Endothelial cell of umbilical vein (primary cell): ENCODE measurements at regions not wholly inside any gene's neighbourhood (a gene's known extent, or its start where the extent isn't known, plus 50 kb on each side); places are given as distances from the start of the nearest gene placed in this dataset.
A peak's percentile ranks its signal among the peaks of the same experiment; 100 is the strongest.

ENCODE experiments used
- BruUV-seq: library from RNA; stranded (reverse); fragments of 400-500 nt; replicated peaks from 2 replicates; lab custom pipeline; 2021; lab: Mats Ljungman, UMichigan
- CTCF ChIA-PET: fragments of 300-600, 350-600 bp; sonication (Branson Sonifier 250); formaldehyde crosslinking; loops from one replicate; lab custom pipeline; 2021; ENCODE audit warnings: antibody characterized with exemption, inconsistent platforms; lab: Charles Lee
- POLR2A ChIA-PET: fragments of 300-600, 350-600 bp; sonication (Branson Sonifier 250); formaldehyde crosslinking; loops from one replicate; lab custom pipeline; 2021; ENCODE audit warnings: antibody characterized with exemption, inconsistent platforms; lab: Charles Lee
- DNase-seq: peaks from one replicate; pipeline ENCODE4 v3.0.0-alpha.2; 2011; ENCODE audit warnings: low read depth, low spot score
- FAIRE-seq: peaks from 2 replicates; lab custom pipeline; 2011; peaks lifted over from hg19 to GRCh38; lab: Jason Lieb, UNC
- H2AFZ ChIP-seq: 2 replicates; pipeline ENCODE4 v1.6.0; 2012; ENCODE audit warnings: low read depth, low read length, control low read depth, inconsistent platforms
- H3K27ac ChIP-seq: 2 replicates; pipeline ENCODE4 v1.5.1; 2011; ENCODE audit warnings: low read depth, mild to moderate bottlenecking, control low read depth, low read length, moderate library complexity; ENCODE audit not compliant: insufficient read depth
- H3K27me3 ChIP-seq, 2 experiments: 2 replicates each; pipeline versions ENCODE4 v1.6.0 to v1.6.1; 2011; ENCODE audit warnings: low read length in 2 of 2, mixed read lengths in 1 of 2; ENCODE audit not compliant: control insufficient read depth in 2 of 2, insufficient read depth in 2 of 2
- H3K36me3 ChIP-seq, 2 experiments: 2 replicates in 1 of 2; 3 replicates in 1 of 2; pipeline ENCODE4 v1.5.1; 2011; ENCODE audit warnings: low read length in 2 of 2, mild to moderate bottlenecking in 1 of 2, moderate library complexity in 1 of 2; ENCODE audit not compliant: control insufficient read depth in 2 of 2, insufficient read depth in 2 of 2; ENCODE audit errors: extremely low read depth in 1 of 2
- H3K4me1 ChIP-seq: 3 replicates; pipeline ENCODE4 v1.5.1; 2011; ENCODE audit warnings: mild to moderate bottlenecking, low read length; ENCODE audit not compliant: control insufficient read depth, insufficient read depth; ENCODE audit errors: extremely low read depth
- H3K4me2 ChIP-seq: 2 replicates; pipeline ENCODE4 v1.6.1; 2011; ENCODE audit warnings: low read length, control low read depth, mixed read lengths; ENCODE audit not compliant: insufficient read depth
- H3K4me3 ChIP-seq, 3 experiments: fragments of 200-600 bp in 1 of 3; sonication (generic), shearing (Covaris generic) in 1 of 3; replicated peaks in 1 of 3; 2 replicates each; pipeline ENCODE4 v1.5.1; 2011 to 2016; ENCODE audit warnings: control low read depth in 3 of 3, low read length in 3 of 3, mild to moderate bottlenecking in 2 of 3, inconsistent platforms in 1 of 3, low read depth in 1 of 3, moderate library complexity in 1 of 3; ENCODE audit not compliant: insufficient read depth in 1 of 3
- H3K79me2 ChIP-seq: 2 replicates; pipeline ENCODE4 v1.6.0; 2012; ENCODE audit warnings: low read length, inconsistent platforms; ENCODE audit not compliant: control insufficient read depth, insufficient read depth
- H3K9ac ChIP-seq: replicated peaks from 2 replicates; pipeline ENCODE3; 2011; ENCODE audit warnings: low read length, control low read depth; ENCODE audit not compliant: insufficient read depth; ENCODE audit errors: extremely low read depth
- H3K9me1 ChIP-seq: replicated peaks from 3 replicates; pipeline ENCODE4 v1.6.0; 2011; ENCODE audit warnings: mild to moderate bottlenecking, low read length; ENCODE audit not compliant: control insufficient read depth, insufficient read depth; ENCODE audit errors: extremely low read depth
- H3K9me3 ChIP-seq: replicated peaks from 2 replicates; pipeline ENCODE4 v1.5.1; 2012; ENCODE audit warnings: low read length, inconsistent platforms; ENCODE audit not compliant: control insufficient read depth, insufficient read depth
- H4K20me1 ChIP-seq: replicated peaks from 2 replicates; pipeline ENCODE3; 2011; ENCODE audit warnings: mild to moderate bottlenecking, low read length; ENCODE audit not compliant: control insufficient read depth, insufficient read depth; ENCODE audit errors: extremely low read depth
- CTCF ChIP-seq, 2 donors: IDR thresholded peaks; 1 replicate in 1 of 2; 2 replicates in 1 of 2; pipeline ENCODE4 v1.5.1; 2011; ENCODE audit warnings: low read length in 2 of 2, mild to moderate bottlenecking in 2 of 2, moderate library complexity in 2 of 2, control low read depth in 1 of 2, inconsistent platforms in 1 of 2, low read depth in 1 of 2; ENCODE audit not compliant: insufficient read depth in 1 of 2; ENCODE audit errors: extremely low read depth in 1 of 2
- EZH2 ChIP-seq: IDR thresholded peaks from 2 replicates; pipeline ENCODE4 v1.6.1; 2012; ENCODE audit warnings: borderline replicate concordance, low read depth, mild to moderate bottlenecking, moderate library complexity, low read length, inconsistent platforms; ENCODE audit not compliant: severe bottlenecking
- dilution Hi-C: fragments of 300-500 bp; cut with MboI; formaldehyde crosslinking; loops from one replicate; pipeline ENCODE4 v1.15.0; 2019; ENCODE audit warnings: low sequenced_read_pairs; ENCODE audit not compliant: extremely low pct_ligation_motif_present
- intact Hi-C: fragments of 100-400 bp; cut with micrococcal nuclease; formaldehyde crosslinking; loops from one replicate; pipeline ENCODE4 v1.10.0; 2022

DNA sequence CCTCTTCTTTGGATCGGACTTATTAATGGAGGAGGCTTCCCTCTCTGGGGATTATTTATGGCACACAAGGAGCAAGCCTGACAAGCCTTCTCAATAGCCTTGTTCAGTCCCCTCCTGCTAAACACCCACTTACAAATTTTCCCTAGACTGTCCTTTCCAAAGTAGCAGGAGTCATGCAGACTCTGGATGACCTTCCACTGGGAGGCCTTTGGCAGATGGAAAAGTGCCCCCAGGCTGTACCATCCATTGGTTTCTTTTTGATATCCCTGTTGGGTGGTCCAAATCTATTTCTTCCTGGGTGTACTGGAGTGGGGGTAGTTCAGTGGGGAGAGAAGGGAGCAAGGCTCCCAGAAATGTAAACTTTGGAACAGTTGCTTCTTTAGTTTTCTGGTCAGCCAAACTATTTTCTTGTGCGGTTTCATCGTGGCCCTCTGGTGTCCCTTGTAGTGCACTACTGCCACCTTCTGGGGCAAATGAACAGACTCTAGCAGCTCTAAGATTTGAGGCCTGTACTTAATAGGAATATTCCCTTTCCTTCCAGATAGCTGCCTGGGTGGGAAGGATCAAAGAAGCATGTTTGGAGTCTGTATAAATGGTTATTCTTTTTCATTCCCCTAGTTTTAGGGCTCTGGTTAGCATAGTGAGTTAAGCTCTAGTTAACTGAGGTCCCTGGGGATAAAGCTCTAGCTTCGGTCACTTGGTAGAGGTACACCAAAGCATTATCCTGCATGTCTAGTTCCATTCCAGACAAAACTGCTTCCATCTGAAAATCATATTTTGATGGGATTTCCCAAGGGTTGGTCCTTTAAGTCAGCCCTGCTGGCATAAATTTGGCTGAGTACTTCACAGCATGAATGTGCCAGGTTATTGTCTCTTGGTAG, 409.5 kb downstream of the SLC6A15 start:
- H3K9ac ChIP-seq = no peak overlapping the region
- H3K4me2 ChIP-seq = no peak overlapping the region
- no peak overlapping the region for H2AFZ ChIP-seq
- H3K9me3 ChIP-seq = no peaks in the 10 kb centered on the region
- no peaks in the 10 kb centered on the region for H4K20me1 ChIP-seq
- H3K36me3 ChIP-seq = no peaks in the 10 kb centered on the region
- peaks cover 8% of the 10 kb centered on the region for H3K4me1 ChIP-seq
- DNase-seq = peak; percentile 45
- ChIA-PET POLR2A (no interaction called here), CTCF (interaction anchor here (0.7 to 4.8 kb wide), 12 partner anchors 10 to 1979 kb away, joined by 3 to 86 read pairs (median 4); partner anchors contain the start of gene TMTC2)
- BruUV-seq = no TSS peak
- H3K27me3 ChIP-seq = no peaks in the 10 kb centered on the region
- dilution Hi-C loops (no loop called here), intact Hi-C loops (loop anchor here (1.0 kb wide), 4 partner anchors 677 to 1976 kb away; no protein-coding TSS in a partner anchor)
- no peaks in the 10 kb centered on the region for H3K9me1 ChIP-seq
- H3K79me2 ChIP-seq = no peaks in the 10 kb centered on the region
- no peak overlapping the region for H3K4me3 ChIP-seq
- peak; percentile 52 for FAIRE-seq
- no peak overlapping the region for H3K27ac ChIP-seq
- TF ChIP-seq EZH2 (no peak), CTCF (IDR thresholded peaks at IDR 0.05; ENCODE audit: extremely low read depth in 1 of 2, insufficient read depth in 1 of 2, low read depth in 1 of 2, low read length in 2 of 2) (peak; percentile 42 to 56)
